ENCODE measurements at regions not wholly inside any gene's neighbourhood (a gene's known extent, or its start where the extent isn't known, plus 50 kb on each side); places are given as distances from the start of the nearest gene placed in this dataset.

DNA sequence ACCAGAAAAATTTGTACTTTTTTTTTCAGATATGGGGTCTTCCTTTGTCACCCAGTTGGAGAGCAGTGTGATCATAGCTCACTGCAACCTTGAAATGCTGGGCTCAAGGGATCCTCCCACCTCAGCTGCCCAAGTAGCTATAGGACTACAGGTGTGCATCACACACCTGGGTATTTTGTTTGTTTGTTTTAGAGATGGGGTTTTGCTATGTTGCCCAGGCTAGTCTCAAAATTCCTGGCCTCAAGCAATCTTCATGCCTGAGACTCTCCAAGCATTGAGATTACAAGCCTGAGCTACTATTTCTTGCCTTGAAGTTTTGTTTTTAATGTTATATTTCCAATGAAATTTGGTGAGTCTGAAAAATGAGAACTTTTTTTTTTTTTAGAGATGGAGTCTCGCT lies 847.8 kb downstream of the TRIML1 start:
- TF ChIP-seq, protein P1, sequence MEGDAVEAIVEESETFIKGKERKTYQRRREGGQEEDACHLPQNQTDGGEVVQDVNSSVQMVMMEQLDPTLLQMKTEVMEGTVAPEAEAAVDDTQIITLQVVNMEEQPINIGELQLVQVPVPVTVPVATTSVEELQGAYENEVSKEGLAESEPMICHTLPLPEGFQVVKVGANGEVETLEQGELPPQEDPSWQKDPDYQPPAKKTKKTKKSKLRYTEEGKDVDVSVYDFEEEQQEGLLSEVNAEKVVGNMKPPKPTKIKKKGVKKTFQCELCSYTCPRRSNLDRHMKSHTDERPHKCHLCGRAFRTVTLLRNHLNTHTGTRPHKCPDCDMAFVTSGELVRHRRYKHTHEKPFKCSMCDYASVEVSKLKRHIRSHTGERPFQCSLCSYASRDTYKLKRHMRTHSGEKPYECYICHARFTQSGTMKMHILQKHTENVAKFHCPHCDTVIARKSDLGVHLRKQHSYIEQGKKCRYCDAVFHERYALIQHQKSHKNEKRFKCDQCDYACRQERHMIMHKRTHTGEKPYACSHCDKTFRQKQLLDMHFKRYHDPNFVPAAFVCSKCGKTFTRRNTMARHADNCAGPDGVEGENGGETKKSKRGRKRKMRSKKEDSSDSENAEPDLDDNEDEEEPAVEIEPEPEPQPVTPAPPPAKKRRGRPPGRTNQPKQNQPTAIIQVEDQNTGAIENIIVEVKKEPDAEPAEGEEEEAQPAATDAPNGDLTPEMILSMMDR (IDR thresholded peaks at IDR 0.05; ENCODE audit: control insufficient read depth, insufficient read depth, low read depth, low read length, missing control alignments): no peak
- no peak for DNase-seq (ENCODE audit: low read depth)
- H3K4me3 ChIP-seq (ENCODE audit: control insufficient read depth, low read depth, low read length): no peak overlapping the region

DNA sequence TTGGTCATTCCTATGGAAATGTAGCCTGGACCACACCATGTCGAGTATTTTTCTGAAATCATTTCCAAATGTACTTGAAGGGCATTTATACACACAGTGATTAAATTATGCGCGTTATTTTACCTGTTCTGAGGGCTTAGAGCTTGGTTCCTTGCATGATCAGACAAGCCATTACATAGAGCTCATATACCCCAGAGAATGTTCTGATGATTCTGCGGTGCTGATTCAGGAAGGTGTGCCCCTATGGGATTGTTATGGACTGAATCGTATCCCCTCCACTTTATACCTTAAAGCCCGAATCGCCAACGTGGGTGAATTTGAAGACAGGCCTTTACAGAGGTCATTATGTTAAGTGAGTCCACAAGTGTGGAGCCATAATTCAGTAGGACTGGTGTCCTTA lies 848.9 kb downstream of the TRIML1 start:
- TF ChIP-seq, protein P1 (IDR thresholded peaks at IDR 0.05; ENCODE audit: control insufficient read depth, insufficient read depth, low read depth, low read length, missing control alignments): no peak
- H3K4me3 ChIP-seq (ENCODE audit: control insufficient read depth, low read depth, low read length): no peak overlapping the region

DNA sequence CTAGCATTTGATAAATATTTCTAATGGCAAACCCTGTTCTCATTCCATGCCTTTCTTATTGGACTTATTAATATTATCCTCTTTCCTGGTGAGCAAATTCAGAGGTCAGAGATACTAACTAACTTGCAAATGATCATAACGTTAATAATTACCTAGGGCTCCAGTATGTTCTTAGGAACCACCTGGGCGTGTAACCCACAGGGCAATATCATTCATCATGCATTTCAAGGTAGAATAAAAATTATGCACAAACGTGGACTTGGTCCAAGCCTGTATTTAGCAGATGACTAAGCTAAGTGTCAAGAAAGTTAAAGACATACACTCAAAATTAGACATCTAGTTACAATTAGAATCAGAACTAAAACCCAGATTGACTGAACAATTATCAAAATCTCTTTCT lies 850.1 kb downstream of the TRIML1 start:
- no peak for DNase-seq (ENCODE audit: low read depth)
- TF ChIP-seq, protein P1 (IDR thresholded peaks at IDR 0.05; ENCODE audit: control insufficient read depth, insufficient read depth, low read depth, low read length, missing control alignments): no peak

More for the DNA sequence above, 848.9 kb downstream of the TRIML1 start:
- no peak for DNase-seq (ENCODE audit: low read depth)

DNA sequence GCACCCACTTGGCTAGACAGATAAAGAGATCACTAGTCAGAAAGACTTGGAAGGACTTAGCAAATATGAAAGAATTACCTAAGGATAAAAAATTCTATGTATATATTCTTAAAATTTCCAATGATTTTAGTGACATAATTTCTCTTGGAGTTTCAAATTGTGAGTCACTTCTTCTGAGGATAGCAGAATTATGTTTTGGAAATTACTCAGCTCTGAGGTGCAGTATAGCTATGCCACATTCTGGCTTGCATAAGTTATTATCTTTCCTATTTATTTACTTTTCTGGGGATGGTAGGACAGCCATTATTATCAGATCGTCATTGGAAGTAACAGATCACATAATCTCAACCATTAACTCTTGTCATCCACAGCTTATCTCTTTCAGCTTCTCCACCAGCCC lies 853.5 kb downstream of the TRIML1 start:
- no peak overlapping the region for H3K4me3 ChIP-seq (ENCODE audit: control insufficient read depth, low read depth, low read length)
- no peak for DNase-seq (ENCODE audit: low read depth)
- TF ChIP-seq, protein P1 (IDR thresholded peaks at IDR 0.05; ENCODE audit: control insufficient read depth, insufficient read depth, low read depth, low read length, missing control alignments): no peak

More for the DNA sequence above, 850.1 kb downstream of the TRIML1 start:
- no peak overlapping the region for H3K4me3 ChIP-seq (ENCODE audit: control insufficient read depth, low read depth, low read length)

DNA sequence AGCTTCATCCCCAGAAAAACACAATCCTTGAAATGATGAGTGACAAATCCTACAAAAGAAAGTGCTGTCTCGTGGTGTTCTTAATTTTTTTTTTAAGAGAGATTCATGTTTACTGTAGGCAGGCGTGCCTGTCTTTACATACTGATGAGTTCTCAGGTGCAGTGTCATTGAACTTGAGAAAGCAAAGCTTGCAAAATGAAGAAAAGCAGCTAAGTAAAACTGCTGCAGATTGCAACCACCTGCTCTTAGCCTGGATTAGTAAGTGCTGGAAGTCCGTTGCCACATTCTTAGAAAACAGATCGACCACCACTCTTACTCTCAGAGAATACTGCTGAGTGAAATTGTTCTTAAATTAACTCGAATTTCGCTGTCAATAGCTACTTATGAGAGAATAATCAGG lies 854.6 kb downstream of the TRIML1 start:
- DNase-seq (ENCODE audit: low read depth): no peak
- H3K4me3 ChIP-seq (ENCODE audit: control insufficient read depth, low read depth, low read length): no peak overlapping the region
- TF ChIP-seq, protein P1 (IDR thresholded peaks at IDR 0.05; ENCODE audit: control insufficient read depth, insufficient read depth, low read depth, low read length, missing control alignments): no peak

DNA sequence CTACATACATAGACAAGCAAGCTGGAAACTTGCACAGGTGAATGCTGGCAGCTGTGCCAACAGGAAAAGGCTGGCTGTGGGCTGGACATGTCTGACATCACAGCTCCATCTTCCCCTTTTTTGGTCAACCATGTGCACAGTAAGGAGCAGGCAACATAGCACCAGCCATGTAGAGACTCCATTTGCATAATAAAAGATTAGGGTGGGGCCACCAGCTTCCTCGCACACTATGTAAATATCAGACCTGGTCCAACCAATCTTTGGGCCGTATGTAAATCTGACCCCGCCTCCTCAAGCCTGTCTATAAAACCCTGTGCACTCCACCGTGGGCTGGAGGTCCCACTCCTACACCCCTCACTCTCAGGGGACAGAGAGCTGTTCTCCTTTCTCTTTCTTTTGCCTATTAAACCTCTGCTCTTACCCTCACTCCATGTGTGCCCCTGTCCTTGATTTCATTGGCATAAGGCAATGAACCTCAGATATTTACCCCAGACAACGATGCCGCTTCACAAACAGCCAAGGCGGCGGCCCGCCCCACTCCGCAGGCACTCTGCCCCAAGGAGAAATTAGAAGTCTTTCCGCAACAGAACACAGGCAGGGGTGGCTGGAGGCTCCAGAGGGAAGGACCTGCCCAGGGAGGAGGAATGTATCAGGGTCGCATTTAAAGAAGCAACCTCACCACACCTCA lies 862.2 kb downstream of the TRIML1 start:
- DNase-seq (ENCODE audit: low read depth): no peak
- H3K4me3 ChIP-seq (ENCODE audit: control insufficient read depth, low read depth, low read length): no peak overlapping the region
- TF ChIP-seq, protein P1 (IDR thresholded peaks at IDR 0.05; ENCODE audit: control insufficient read depth, insufficient read depth, low read depth, low read length, missing control alignments): no peak

Measured in AG09309 (cell line).